ENCODE measurements at regions not wholly inside any gene's neighbourhood (a gene's known extent, or its start where the extent isn't known, plus 50 kb on each side); places are given as distances from the start of the nearest gene placed in this dataset.

DNA sequence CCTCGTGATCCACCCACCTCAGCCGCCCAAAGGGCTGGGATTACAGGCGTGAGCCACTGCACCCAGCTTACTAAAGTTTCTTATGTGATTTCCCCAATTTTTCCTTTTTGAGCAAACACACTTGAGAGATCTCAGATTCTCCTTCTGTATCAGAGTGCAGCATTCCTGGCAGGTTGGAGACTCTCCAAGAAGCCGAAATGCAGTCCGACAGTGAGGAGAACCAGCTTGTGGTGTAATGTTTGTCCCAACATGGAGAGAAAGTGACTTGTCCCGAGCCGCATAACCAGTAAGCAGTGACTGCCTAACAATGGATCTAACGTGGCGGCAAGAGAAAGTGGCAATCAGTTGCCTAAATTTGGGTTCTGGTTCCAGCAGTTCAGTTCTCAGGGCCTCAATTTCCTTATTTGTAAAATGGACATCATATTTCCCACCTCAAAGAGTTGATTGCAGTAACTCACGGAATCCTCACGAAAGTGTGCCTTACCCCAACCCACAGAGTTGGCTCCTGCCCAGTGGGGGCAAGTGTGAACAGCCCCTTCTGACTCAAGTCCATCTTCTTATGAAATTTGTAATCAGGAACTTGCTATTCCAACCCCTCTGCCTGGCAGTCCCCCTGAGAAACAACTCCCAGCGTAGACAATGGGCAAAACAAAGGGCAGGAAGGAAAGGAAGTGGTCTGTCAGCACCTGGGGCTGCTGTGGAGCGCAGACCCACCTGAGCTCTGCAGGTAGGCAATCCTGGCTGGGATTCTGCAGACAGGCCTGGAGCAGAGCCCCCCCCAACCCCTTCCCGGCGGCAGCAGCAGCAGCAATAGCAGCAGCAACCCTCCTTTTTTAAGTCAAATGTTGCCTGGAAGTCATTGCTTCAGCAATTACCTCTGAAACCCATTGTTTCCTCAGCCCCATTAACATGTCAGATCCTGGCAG is 223.6 kb upstream of the POU3F1 start:
- no peak for DNase-seq (ENCODE audit: extremely low read depth, insufficient read length)
- H3K4me3 ChIP-seq (replicated peaks; ENCODE audit: low read depth, low read length), result no peak overlapping the region
- TF ChIP-seq, protein P1, sequence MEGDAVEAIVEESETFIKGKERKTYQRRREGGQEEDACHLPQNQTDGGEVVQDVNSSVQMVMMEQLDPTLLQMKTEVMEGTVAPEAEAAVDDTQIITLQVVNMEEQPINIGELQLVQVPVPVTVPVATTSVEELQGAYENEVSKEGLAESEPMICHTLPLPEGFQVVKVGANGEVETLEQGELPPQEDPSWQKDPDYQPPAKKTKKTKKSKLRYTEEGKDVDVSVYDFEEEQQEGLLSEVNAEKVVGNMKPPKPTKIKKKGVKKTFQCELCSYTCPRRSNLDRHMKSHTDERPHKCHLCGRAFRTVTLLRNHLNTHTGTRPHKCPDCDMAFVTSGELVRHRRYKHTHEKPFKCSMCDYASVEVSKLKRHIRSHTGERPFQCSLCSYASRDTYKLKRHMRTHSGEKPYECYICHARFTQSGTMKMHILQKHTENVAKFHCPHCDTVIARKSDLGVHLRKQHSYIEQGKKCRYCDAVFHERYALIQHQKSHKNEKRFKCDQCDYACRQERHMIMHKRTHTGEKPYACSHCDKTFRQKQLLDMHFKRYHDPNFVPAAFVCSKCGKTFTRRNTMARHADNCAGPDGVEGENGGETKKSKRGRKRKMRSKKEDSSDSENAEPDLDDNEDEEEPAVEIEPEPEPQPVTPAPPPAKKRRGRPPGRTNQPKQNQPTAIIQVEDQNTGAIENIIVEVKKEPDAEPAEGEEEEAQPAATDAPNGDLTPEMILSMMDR (IDR thresholded peaks at IDR 0.05; ENCODE audit: insufficient read depth, low read length, poor library complexity, severe bottlenecking), result no peak

DNA sequence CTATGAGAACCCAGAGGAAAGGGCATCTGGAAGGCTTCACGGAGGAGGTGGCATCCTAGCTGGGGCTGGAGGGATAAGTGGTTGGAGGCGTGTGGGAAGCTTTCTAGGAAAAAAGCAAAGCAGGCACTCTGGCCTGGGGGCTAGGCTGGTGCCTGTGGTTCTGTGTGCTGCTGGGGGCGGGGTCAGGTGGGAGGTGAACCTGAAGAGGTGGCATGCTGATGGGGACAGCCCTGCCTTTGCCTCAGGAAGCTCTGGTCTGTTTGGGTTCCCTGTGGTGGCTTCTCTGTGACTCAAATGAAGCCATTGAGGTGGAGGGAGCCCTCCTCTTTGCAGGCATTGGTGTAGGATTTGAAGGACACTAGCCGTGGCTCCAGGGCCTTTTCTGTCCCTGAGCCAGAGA is 221.6 kb upstream of the POU3F1 start:
- H3K4me3 ChIP-seq (replicated peaks; ENCODE audit: low read depth, low read length), result no peak overlapping the region
- H3K27me3 ChIP-seq (replicated peaks; ENCODE audit: control insufficient read depth, insufficient read depth, low read length), result no peaks in the 10 kb centered on the region; the same call in 1 of the 2 replicates
- TF ChIP-seq, protein P1 (IDR thresholded peaks at IDR 0.05; ENCODE audit: insufficient read depth, low read length, poor library complexity, severe bottlenecking), result no peak
- DNase-seq (ENCODE audit: extremely low read depth, insufficient read length), result no peak
- no peaks in the 10 kb centered on the region for H3K36me3 ChIP-seq (ENCODE audit: control insufficient read depth, insufficient read depth, low read length)

More for the DNA sequence above, 223.6 kb upstream of the POU3F1 start:
- Histone ChIP-seq H3K36me3 (ENCODE audit: control insufficient read depth, insufficient read depth, low read length) (no peaks in the 10 kb centered on the region), H3K27me3 (replicated peaks; ENCODE audit: control insufficient read depth, insufficient read depth, low read length) (no peaks in the 10 kb centered on the region; the same call in 1 of the 2 replicates)

DNA sequence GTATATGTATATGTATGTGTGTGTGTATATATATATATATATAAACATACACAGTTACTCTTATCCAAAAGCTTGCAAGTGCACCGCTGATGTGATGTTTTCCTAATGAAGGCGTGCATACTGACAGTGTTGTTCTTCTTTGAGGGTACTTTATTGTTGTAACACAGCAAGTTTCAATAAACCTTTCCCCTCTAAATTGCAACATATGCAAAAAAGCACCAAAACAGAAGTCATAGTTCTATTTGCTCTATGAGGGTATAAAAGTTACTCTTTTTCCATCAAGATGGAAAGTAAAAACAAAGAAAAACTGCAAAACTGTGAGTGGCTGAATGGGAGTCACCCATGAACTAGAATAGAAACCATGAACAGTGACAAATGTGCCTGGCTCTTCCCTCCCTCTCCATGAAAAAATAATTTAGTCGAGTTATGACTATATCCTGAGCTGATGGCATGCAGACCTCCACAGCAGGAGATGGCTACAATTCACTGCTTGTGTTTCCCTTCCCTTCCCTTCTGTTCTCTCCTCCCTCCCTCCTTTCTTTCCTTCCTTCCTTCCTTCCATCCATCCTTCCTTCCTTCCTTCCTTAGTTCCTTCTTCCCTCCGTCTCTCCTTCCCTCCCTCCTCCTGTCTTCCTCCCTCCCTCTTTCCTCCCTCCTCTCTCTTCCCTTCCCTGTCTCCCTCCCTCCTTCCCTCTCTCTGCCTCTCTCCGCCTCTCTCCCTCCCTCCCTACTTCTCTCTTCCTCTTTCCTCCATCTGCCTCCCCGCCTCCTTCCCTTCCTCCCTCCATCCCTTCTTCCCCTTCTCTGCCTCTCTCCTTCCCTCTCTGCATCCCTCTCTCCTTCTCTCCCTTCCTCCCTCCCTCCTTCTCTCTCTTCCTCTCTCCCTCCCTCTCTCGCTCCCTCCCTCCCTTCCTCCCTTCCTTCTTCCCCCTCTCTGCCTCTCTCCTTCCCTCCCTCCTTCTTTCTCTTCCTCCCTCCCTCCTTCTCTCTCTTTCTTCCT is 220.7 kb upstream of the POU3F1 start:
- no peak for DNase-seq (ENCODE audit: extremely low read depth, insufficient read length)
- TF ChIP-seq, protein P1 (IDR thresholded peaks at IDR 0.05; ENCODE audit: insufficient read depth, low read length, poor library complexity, severe bottlenecking), result no peak
- Histone ChIP-seq H3K27me3 (replicated peaks; ENCODE audit: control insufficient read depth, insufficient read depth, low read length) (no peaks in the 10 kb centered on the region), H3K4me3 (replicated peaks; ENCODE audit: low read depth, low read length) (no peak overlapping the region), H3K36me3 (ENCODE audit: control insufficient read depth, insufficient read depth, low read length) (no peaks in the 10 kb centered on the region)

DNA sequence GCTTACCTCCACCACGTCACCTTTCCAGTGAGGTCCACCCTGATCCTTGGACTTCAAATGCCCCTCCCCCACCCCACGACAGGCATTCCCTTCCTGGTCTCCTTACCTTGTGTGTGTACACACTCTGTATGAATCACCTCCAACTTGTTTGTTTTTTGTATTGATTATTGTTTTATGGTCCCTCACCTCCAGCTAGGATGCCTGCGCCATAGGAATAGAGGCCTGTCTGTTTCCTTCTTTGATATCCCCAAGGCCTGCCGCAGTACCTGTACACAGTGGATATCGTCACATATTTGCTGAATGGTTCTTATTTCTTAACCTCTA is 219.6 kb upstream of the POU3F1 start:
- no peaks in the 10 kb centered on the region for H3K36me3 ChIP-seq (ENCODE audit: control insufficient read depth, insufficient read depth, low read length)
- no peaks in the 10 kb centered on the region for H3K27me3 ChIP-seq (replicated peaks; ENCODE audit: control insufficient read depth, insufficient read depth, low read length)
- TF ChIP-seq, protein P1 (IDR thresholded peaks at IDR 0.05; ENCODE audit: insufficient read depth, low read length, poor library complexity, severe bottlenecking), result no peak
- no peak for DNase-seq (ENCODE audit: extremely low read depth, insufficient read length)
- no peak overlapping the region for H3K4me3 ChIP-seq (replicated peaks; ENCODE audit: low read depth, low read length)

DNA sequence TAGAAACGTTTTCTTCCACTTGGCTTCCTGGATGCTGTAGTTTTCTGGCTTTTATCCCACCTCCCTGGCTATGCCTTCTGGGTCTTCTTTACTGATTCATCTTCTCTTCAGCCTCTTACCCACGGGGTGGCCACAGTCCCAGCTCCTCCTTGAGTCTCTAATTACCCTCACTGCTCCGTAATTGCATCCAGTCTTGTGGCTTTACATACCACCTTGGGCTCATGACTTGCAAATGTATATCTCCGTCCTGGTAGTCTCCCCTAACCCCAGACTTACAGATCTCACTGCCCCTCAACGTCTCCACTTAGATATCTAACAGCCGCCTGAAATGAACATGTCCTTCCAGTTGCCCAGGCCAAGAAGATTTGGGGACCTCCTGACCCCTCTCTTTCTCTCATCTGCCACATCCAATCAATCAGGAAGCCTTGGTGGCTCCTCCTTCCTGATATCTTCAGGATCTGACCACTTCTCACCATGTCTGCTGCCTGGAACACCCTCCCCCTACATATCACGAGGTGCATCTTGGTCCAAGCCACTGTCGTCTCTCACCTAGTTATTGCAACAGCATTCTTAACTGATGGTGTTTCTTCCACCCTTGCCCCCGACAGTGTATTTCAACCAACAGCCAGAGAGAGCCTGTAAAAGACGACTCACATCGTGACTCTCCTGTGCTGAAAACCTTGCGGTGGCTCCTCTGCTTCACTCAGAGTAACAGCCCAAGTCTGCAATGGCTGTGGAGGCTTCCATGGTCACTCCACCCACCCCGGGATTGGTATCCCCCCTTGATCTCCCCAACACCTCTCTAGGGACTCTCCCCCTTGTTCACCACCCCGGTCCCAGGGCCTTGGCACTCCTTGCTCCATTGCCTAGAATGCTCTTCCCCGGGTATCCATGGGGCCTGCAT is 219.0 kb upstream of the POU3F1 start:
- Histone ChIP-seq H3K4me3 (replicated peaks; ENCODE audit: low read depth, low read length) (no peak overlapping the region), H3K27me3 (replicated peaks; ENCODE audit: control insufficient read depth, insufficient read depth, low read length) (no peaks in the 10 kb centered on the region), H3K36me3 (ENCODE audit: control insufficient read depth, insufficient read depth, low read length) (no peaks in the 10 kb centered on the region)
- no peak for DNase-seq (ENCODE audit: extremely low read depth, insufficient read length)
- TF ChIP-seq, protein P1 (IDR thresholded peaks at IDR 0.05; ENCODE audit: insufficient read depth, low read length, poor library complexity, severe bottlenecking), result no peak

Measured in GM06990 (cell line).